ENCODE measurements at regions not wholly inside any gene's neighbourhood (a gene's known extent, or its start where the extent isn't known, plus 50 kb on each side); places are given as distances from the start of the nearest gene placed in this dataset.

DNA sequence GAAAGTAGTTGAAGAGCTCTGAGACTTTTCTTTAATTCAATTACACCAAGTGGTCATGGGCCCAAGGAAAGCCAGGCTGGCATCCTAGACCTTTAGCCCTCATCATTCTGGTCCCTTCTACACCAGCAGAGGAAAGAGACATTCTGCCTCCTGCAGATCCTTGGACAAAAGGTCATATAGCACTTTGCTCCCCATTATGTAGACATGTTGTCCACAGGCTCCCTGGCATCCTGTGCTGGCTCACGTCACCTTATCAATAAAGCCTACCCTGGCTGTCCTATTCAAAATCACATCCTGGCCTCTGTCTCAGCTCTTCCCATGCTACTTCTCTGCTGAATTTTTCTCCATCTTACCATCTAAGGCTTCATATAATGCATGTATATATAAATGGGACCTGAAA lies 61.6 kb upstream of the MAF start:
- Histone ChIP-seq H3K9me3 (ENCODE audit: control insufficient read depth in 3 of 3, low read length in 3 of 3) (no peaks in the 10 kb centered on the region), H3K4me1 (ENCODE audit: control insufficient read depth in 3 of 3, insufficient read depth in 3 of 3, low read length in 3 of 3) (no peaks in the 10 kb centered on the region), H3K9ac (ENCODE audit: low read depth in 1 of 3, low read length in 3 of 3) (no peak overlapping the region), H3K36me3 (ENCODE audit: control insufficient read depth in 3 of 3, insufficient read depth in 3 of 3, low read length in 3 of 3) (no peaks in the 10 kb centered on the region), H3K4me3 (ENCODE audit: low read length in 3 of 3) (no peak overlapping the region), H3K27me3 (ENCODE audit: control insufficient read depth in 3 of 3, insufficient read depth in 3 of 3, low read length in 3 of 3) (no peaks in the 10 kb centered on the region), H3K27ac (ENCODE audit: low read depth, low read length) (no peak overlapping the region)

- Histone ChIP-seq H3K9ac (ENCODE audit: low read depth in 1 of 3, low read length in 3 of 3) (no peak overlapping the region), H3K36me3 (ENCODE audit: control insufficient read depth in 3 of 3, insufficient read depth in 3 of 3, low read length in 3 of 3) (no peaks in the 10 kb centered on the region), H3K4me1 (ENCODE audit: control insufficient read depth in 3 of 3, insufficient read depth in 3 of 3, low read length in 3 of 3) (no peaks in the 10 kb centered on the region), H3K9me3 (ENCODE audit: control insufficient read depth in 3 of 3, low read length in 3 of 3) (no peaks in the 10 kb centered on the region), H3K4me3 (ENCODE audit: low read length in 3 of 3) (no peak overlapping the region), H3K27ac (ENCODE audit: low read depth, low read length) (no peak overlapping the region), H3K27me3 (ENCODE audit: control insufficient read depth in 3 of 3, insufficient read depth in 3 of 3, low read length in 3 of 3) (no peaks in the 10 kb centered on the region)
These were observed 61.0 kb upstream of the MAF start for GRCh38 chr16:79661578-79661977.

DNA sequence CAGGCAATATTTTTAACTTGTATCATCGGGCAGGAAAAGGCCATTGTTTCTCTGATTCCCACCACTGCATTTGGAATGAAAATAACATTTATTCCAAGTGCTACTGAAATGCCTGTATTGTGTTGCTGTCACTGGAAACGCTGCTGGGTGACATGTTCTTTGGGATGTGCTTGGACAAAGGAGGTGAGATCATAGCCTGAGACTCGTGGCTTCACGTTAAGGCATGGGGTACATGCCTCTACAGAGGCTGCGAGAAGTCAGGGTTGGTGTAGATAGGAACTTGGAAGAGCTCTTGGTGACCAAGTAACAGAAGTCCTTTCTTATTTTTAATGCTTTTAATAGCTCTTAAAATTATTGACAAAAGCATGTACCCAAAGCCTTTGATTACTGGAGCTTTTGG lies 58.8 kb upstream of the MAF start:
- Histone ChIP-seq H3K9ac (ENCODE audit: low read depth in 1 of 3, low read length in 3 of 3) (no peak overlapping the region), H3K27me3 (ENCODE audit: control insufficient read depth in 3 of 3, insufficient read depth in 3 of 3, low read length in 3 of 3) (no peaks in the 10 kb centered on the region), H3K27ac (ENCODE audit: low read depth, low read length) (no peak overlapping the region), H3K4me3 (ENCODE audit: low read length in 3 of 3) (no peak overlapping the region), H3K4me1 (ENCODE audit: control insufficient read depth in 3 of 3, insufficient read depth in 3 of 3, low read length in 3 of 3) (no peaks in the 10 kb centered on the region), H3K9me3 (ENCODE audit: control insufficient read depth in 3 of 3, low read length in 3 of 3) (no peaks in the 10 kb centered on the region), H3K36me3 (ENCODE audit: control insufficient read depth in 3 of 3, insufficient read depth in 3 of 3, low read length in 3 of 3) (no peaks in the 10 kb centered on the region)

DNA sequence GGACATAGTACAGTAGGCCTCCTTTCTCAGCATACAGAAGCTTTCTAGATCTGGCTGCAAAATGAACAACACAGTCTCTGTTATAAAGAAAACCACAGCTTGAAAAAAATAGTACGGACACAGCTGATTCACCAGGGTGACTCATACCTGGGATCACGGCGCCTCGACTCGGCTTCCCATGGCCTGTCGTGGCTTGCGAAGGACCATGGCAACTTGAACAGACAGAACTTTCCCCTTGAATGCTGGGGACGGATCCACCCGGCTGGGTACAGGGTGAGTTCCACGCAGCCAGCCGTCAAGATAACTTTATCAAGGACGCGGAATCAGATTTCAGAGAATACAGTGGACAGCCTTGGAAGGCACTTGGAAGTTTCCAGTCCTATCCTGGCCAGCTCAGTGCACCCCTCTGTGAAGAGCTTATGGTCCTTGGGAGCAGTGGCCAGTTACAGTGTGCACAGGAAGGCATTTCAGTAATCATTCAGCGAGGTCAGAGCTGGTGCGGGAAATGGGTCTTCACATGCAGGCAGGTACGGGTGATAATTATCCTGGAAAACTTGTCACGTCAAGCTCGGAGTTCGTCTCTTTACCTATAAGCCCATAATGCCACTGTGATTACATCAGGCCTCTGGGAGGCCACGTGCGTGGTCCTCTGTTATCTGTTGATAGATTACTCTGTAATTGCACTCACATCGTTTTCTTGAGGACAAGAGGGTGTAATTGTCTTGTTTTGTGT lies 57.9 kb upstream of the MAF start:
- H3K27me3 ChIP-seq (ENCODE audit: control insufficient read depth in 3 of 3, insufficient read depth in 3 of 3, low read length in 3 of 3) = peaks cover 0 to 2% (median 0%) of the 10 kb centered on the region in 3 donors
- no peak overlapping the region for H3K27ac ChIP-seq (ENCODE audit: low read depth, low read length)
- H3K9ac ChIP-seq (ENCODE audit: low read depth in 1 of 3, low read length in 3 of 3) = no peak overlapping the region
- no peaks in the 10 kb centered on the region for H3K36me3 ChIP-seq (ENCODE audit: control insufficient read depth in 3 of 3, insufficient read depth in 3 of 3, low read length in 3 of 3)
- no peak overlapping the region for H3K4me3 ChIP-seq (ENCODE audit: low read length in 3 of 3)
- H3K4me1 ChIP-seq (ENCODE audit: control insufficient read depth in 3 of 3, insufficient read depth in 3 of 3, low read length in 3 of 3) = peaks cover 0 to 4% (median 2%) of the 10 kb centered on the region in 3 donors
- H3K9me3 ChIP-seq (ENCODE audit: control insufficient read depth in 3 of 3, low read length in 3 of 3) = peaks cover 0 to 2% (median 0%) of the 10 kb centered on the region in 3 donors

DNA sequence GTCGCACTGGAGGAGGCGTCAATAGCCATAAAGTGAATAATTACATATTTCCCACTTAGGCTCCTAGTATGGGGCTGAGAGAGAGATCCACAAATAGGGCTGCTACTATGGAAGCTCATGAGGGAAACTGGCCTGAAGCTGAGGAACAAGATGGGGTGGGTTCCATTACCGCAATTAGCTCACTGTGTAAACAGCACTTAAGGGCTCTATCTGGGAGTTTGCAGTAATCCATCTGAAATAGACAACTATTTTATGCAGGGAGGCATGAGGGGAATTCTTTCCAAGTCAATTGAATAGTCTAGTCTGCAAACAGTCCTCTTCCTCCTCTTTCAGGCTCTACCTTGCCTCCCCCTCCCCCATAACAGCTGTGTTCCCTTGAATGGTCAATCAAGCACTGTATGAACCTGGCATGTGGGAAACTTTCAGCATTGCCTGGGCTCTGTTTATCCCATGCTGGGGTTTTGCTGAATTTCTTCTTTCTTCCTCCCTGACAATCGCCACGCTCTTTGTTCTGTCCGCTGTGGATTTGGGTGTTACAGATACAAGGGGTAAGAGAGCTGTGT lies 56.1 kb upstream of the MAF start:
- H3K36me3 ChIP-seq (ENCODE audit: control insufficient read depth in 3 of 3, insufficient read depth in 3 of 3, low read length in 3 of 3) = no peaks in the 10 kb centered on the region
- no peak overlapping the region for H3K9ac ChIP-seq (ENCODE audit: low read depth in 1 of 3, low read length in 3 of 3)
- H3K4me1 ChIP-seq (ENCODE audit: control insufficient read depth in 3 of 3, insufficient read depth in 3 of 3, low read length in 3 of 3) = peaks cover 0 to 4% (median 2%) of the 10 kb centered on the region in 3 donors
- no peak overlapping the region for H3K4me3 ChIP-seq (ENCODE audit: low read length in 3 of 3)
- peaks cover 0 to 3% (median 0%) of the 10 kb centered on the region in 3 donors for H3K27me3 ChIP-seq (ENCODE audit: control insufficient read depth in 3 of 3, insufficient read depth in 3 of 3, low read length in 3 of 3)
- H3K27ac ChIP-seq (ENCODE audit: low read depth, low read length) = no peak overlapping the region
- peaks cover 0 to 2% (median 0%) of the 10 kb centered on the region in 3 donors for H3K9me3 ChIP-seq (ENCODE audit: control insufficient read depth in 3 of 3, low read length in 3 of 3)

- peaks cover 0 to 4% (median 2%) of the 10 kb centered on the region in 3 donors for H3K4me1 ChIP-seq (ENCODE audit: control insufficient read depth in 3 of 3, insufficient read depth in 3 of 3, low read length in 3 of 3)
- H3K36me3 ChIP-seq (ENCODE audit: control insufficient read depth in 3 of 3, insufficient read depth in 3 of 3, low read length in 3 of 3) = no peaks in the 10 kb centered on the region
- no peak overlapping the region for H3K4me3 ChIP-seq (ENCODE audit: low read length in 3 of 3)
- H3K9ac ChIP-seq (ENCODE audit: low read depth in 1 of 3, low read length in 3 of 3) = no peak overlapping the region
- H3K27ac ChIP-seq (ENCODE audit: low read depth, low read length) = no peak overlapping the region
- H3K9me3 ChIP-seq (ENCODE audit: control insufficient read depth in 3 of 3, low read length in 3 of 3) = peaks cover 0 to 2% (median 0%) of the 10 kb centered on the region in 3 donors
- H3K27me3 ChIP-seq (ENCODE audit: control insufficient read depth in 3 of 3, insufficient read depth in 3 of 3, low read length in 3 of 3) = peaks cover 0 to 3% (median 0%) of the 10 kb centered on the region in 3 donors
These were observed 52.9 kb upstream of the MAF start for GRCh38 chr16:79653373-79653891.

DNA sequence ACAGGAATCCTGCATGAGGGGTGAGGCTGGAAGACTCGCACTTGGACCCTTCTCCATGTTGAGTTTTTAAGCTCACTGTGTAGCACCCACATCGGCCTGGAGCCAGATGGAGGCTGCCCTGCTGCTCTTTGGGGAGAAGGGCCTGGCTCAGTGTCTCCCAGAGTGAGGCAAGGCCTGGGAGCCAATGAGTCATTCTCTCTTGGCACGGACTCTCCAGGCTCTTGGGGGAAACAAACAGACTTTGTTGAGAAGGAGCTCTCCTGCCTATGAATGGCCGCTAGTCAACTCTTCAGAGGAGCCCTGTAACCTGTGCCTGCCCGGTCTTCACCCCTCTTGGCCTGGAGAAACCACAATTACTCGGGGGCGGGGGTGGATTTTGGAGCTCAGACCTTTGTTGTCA lies 50.8 kb upstream of the MAF start:
- Histone ChIP-seq H3K9ac (ENCODE audit: low read depth in 1 of 3, low read length in 3 of 3) (no peak overlapping the region), H3K9me3 (ENCODE audit: control insufficient read depth in 3 of 3, low read length in 3 of 3) (peaks cover 0 to 2% (median 0%) of the 10 kb centered on the region in 3 donors), H3K27me3 (ENCODE audit: control insufficient read depth in 3 of 3, insufficient read depth in 3 of 3, low read length in 3 of 3) (peaks cover 0 to 3% (median 0%) of the 10 kb centered on the region in 3 donors), H3K36me3 (ENCODE audit: control insufficient read depth in 3 of 3, insufficient read depth in 3 of 3, low read length in 3 of 3) (no peaks in the 10 kb centered on the region), H3K4me3 (ENCODE audit: low read length in 3 of 3) (no peak overlapping the region), H3K4me1 (ENCODE audit: control insufficient read depth in 3 of 3, insufficient read depth in 3 of 3, low read length in 3 of 3) (peaks cover 0 to 4% (median 2%) of the 10 kb centered on the region in 3 donors), H3K27ac (ENCODE audit: low read depth, low read length) (no peak overlapping the region)
